Medulla oblongata (tissue), 1 donor: ENCODE measurements at regions not wholly inside any gene's neighbourhood (a gene's known extent, or its start where the extent isn't known, plus 50 kb on each side); places are given as distances from the start of the nearest gene placed in this dataset.

Experiments
- DNase-seq: peaks from one replicate; pipeline ENCODE4 v3.0.0-alpha.2; 2015; ENCODE audit errors: extremely low spot score

DNA sequence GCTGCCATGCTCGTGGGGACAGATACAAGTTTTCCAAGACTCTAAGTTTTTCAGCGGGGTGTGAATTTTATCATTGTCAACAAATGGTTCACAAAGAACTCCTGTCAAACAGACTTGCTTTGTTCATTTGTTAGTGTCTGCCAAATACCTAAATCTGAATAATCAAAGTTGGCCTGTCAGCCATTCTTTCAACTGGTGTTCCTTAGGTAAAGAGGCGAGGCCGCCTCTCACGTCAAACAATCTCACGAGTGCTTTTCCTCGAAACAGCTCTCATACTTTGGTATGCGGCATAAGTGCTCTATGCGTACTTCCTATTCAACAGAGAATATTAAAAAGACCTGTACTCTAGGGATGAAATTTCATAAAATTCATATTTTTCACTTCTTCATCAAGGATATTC lies 51.4 kb upstream of the KANK4 start:
- peak; percentile 23 for DNase-seq

DNA sequence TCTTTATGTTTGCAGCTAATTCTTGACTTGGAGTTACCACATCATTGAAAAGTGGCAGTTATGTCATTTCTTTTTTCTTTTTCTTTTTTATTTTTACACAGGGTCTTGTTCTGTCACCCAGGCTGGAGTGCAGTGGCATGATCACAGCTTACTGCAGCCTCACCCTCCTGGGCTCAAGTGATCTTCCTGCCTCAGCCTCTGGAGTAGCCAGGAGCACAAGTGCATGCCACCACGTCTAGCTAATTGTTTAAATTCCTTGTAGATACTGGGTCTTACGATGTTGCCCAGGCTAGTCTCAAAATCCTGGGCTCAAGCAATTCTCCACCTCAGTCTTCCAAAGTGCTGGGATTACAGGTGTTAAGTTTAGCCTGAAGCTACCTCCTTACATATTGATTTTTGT lies 52.1 kb upstream of the KANK4 start:
- DNase-seq = no peak

DNA sequence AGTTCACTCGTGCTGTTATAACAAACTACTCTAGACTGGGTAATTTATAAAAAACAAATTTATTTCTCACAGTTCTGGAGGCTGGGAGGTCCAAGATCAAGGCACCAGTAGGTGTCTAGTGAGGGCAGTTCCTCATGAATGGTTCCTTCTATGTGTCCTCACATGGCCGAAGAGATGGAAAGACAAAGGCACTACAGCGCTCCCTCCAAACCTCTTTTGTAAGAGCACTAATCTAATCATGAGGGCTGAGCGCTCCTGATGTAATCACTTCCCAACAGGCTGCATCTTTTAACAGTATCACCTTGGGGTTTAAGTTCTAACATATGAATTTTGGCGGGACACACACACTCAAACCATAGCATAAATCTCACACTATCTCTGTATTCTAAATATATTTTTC lies 54.0 kb upstream of the KANK4 start:
- no peak for DNase-seq

DNA sequence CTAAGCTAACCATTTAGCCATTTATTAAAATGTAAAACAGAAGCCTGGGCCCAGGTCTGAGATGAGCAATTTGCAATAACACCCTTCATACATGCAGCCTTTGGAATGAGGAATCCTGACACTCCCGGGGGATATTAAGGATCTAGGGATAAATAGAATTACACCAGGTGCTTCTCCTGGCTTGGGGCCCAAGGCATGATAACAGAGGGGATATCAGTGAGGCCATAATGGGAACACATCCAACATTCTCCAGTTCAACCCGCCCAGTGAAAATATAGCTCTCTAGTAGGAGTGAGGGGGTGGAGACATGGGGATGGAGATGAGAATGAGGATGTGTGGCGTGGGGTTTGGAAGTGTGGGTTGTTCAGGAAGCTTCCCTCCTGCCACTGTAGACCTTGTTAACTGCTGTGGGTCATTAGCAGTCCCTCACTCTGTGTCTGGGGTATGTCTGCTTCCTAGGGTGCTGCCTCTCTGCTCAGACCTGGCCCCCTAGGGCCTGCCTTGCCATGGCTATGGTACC lies 57.9 kb upstream of the KANK4 start:
- DNase-seq = no peak

- no peak for DNase-seq
Measured at GRCh38 chr1:62380181-62380580, 56.7 kb upstream of the USP1 start.

DNA sequence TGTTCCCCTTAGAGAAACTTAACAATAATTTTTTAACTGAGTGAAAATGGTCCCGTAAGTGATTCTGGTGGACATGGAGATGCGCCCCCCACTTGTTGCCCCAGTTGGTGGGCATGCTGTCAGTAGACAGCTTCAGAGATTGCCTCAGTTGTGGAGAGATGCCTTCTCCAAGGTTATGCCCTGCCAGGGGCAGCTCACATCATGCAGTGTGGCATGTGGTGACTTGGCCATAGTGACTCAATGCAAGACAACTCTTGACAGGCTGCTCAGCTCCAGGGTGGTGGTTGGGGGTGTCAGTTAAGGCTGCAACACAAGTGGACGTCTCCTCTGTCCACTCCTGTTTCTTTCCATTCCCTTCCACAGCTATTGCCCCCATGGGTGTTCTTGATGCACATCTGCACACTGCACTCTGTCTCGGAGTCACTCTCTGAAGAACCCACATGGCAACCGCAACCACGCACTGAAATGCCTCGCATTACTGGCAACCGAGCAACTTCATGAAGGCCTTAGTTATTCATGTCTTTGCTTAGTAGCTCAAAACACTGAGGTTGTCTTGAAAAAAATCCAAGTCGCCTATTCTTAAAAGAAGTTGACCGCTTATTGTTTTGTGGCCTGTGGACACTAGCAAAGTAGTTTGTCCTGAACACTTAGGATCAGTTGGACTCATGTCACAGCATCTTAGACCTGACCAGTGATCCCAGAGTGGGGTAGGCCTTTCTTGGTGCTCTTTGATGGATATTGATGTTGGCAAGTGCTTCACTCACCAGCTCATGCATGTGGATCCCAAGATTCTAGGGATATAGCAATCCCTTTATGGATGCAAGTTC lies 54.8 kb upstream of the USP1 start:
- no peak for DNase-seq

GRCh38 chr1:62382658-62382955 lies 54.2 kb upstream of the USP1 start:
- DNase-seq = no peak

GRCh38 chr1:62384276-62385005 lies 52.4 kb upstream of the USP1 start:
- DNase-seq = peak; percentile 50

DNA sequence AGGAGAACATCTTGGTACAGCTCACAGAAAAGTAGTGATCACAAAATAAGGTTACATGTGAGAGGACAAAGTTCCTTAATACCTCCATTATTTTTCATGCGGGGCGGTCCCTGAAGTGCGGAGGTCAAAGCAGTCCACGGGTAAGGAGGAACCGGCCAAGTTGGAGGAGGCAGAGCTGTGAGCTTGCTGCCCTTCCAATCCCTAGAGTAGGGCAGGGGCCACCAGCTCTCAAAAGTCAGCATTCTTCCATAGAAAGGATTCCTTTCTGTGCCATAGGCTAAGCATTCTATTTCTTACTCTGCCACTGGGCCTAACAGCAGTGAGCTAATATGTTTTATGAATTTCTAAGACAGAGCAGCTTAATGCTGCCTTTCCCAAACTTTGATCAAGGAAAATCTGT lies 50.9 kb upstream of the USP1 start:
- DNase-seq = no peak

DNA sequence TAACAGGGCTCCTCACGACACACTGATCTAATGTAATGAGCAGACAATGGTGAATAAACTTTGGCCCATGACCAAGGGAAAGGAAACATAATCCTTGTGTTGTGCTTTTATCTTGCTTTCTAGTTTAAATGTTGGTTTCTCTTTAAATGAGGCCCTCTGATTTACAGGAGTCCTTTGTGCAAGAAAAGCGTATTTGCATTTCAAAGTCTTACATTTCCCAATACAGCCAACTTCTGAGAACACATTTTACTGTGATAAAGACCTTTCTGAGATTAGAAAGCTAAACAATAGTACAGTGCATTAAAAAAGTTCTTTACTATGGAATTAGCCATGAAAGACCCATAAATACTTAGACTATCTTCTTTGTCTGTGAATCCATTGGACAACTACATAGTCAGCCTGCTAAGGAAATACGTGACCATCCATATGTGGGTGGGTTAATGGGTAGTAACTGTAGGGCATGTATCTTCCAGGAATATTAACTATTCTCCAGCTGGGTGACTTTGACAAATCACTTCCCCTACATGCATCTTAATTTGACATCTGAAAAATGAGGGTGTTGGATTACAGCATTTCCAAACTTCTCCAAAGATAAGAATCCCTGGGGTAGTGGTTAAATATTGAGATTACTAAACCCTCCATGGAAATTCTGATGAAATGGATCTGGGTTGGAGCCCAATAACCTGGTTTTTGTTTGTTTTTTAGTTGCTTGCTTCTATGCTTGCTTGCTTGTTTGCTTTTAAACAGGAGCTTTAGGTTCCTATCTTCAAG lies 50.3 kb upstream of the USP1 start:
- DNase-seq = no peak
